ENCODE measurements at regions not wholly inside any gene's neighbourhood (a gene's known extent, or its start where the extent isn't known, plus 50 kb on each side); places are given as distances from the start of the nearest gene placed in this dataset.

DNA sequence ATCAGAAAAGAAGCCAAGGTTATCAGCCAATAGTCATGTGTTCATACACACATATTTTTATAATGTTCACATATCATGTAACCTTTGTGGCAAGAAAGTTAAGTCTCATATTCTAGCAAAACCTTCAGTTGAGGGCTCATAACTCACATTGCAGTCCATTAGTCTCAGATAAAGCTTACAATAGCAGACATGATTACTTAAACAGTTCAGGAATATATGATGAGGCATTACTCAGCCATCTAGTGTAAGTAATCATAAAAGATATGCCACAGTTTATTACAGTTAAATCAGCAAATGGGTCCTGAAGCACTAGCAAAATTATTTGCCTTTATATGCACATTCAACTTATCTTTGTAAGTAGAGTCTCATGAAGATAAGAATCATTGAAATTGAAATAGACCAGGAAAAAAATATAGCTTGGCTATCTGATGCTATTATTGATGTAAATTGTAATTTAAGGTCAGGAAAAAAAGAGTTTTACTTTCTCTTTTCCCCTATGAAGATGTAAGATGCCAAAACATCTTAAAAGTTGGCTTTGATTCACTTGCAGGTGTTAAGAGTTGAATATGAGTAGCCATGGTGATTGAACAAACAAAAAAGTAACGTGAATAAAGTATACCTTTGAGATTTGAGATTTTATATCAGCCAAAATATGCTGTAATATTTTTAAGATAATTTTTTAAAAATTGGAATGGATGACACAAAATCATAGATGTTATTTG is 537.0 kb downstream of the SLC6A15 start:
- Histone ChIP-seq H4K20me1 (replicated peaks in 1 of 2; ENCODE audit: control insufficient read depth in 1 of 2, insufficient read depth in 2 of 2, low read length in 2 of 2) (no peaks in the 10 kb centered on the region), H4K8ac (ENCODE audit: extremely low read depth, insufficient read depth, low read length) (no peak overlapping the region), H3K27me3 (replicated peaks in 1 of 4; ENCODE audit: control insufficient read depth in 3 of 4, extremely low read depth in 1 of 4, insufficient read depth in 3 of 4, low read length in 3 of 4) (no peaks in the 10 kb centered on the region), H3K9ac (replicated peaks in 1 of 4; ENCODE audit: extremely low read depth in 1 of 4, low read depth in 3 of 4, low read length in 3 of 4) (no peak overlapping the region), H3K4me2 (ENCODE audit: insufficient read depth in 1 of 2, low read depth in 2 of 2, low read length in 2 of 2) (no peak overlapping the region), H2BK120ac (replicated peaks; ENCODE audit: low read depth, low read length) (no peak overlapping the region), H3K18ac (ENCODE audit: extremely low read depth, low read length) (no peak overlapping the region), H4K5ac (ENCODE audit: insufficient read length, low read depth, low read length) (no peak overlapping the region), H3K4me1 (replicated peaks in 1 of 4; ENCODE audit: control insufficient read depth in 3 of 4, insufficient read depth in 4 of 4, low read length in 3 of 4) (no peaks in the 10 kb centered on the region), H3K79me1 (ENCODE audit: low read depth, low read length) (no peaks in the 10 kb centered on the region), H3K14ac (ENCODE audit: insufficient read length) (no peak overlapping the region), H2BK5ac (ENCODE audit: low read depth, low read length) (no peak overlapping the region), H3K27ac (ENCODE audit: low read depth, low read length) (no peak overlapping the region), H2BK15ac (ENCODE audit: low read length) (no peak overlapping the region), H3K56ac (replicated peaks; ENCODE audit: insufficient read length, low read depth, low read length) (no peak overlapping the region), H3K23ac (ENCODE audit: insufficient read length) (no peak overlapping the region), H3K79me2 (ENCODE audit: control insufficient read depth in 1 of 2, insufficient read depth in 2 of 2, low read length in 2 of 2) (no peaks in the 10 kb centered on the region), H2BK20ac (ENCODE audit: low read length) (no peak overlapping the region), H4K91ac (replicated peaks; ENCODE audit: insufficient read length, low read length) (no peak overlapping the region), H2BK12ac (ENCODE audit: low read depth, low read length) (no peak overlapping the region), H2AFZ (ENCODE audit: low read length) (no peak overlapping the region), H3K9me3 (ENCODE audit: insufficient read depth in 2 of 2, low read depth in 1 of 2, low read length in 1 of 2) (no peaks in the 10 kb centered on the region), H3K36me3 (ENCODE audit: control insufficient read depth in 2 of 4, insufficient read depth in 4 of 4, low read length in 3 of 4) (no peaks in the 10 kb centered on the region), H2AK5ac (ENCODE audit: low read depth, low read length) (no peak overlapping the region), H3K4me3 (ENCODE audit: extremely low read depth in 1 of 4, insufficient read depth in 2 of 4, low read depth in 3 of 4, low read length in 4 of 4) (no peak overlapping the region), H3K4ac (replicated peaks; ENCODE audit: insufficient read length, low read depth, low read length) (no peak overlapping the region), H3K23me2 (ENCODE audit: low read depth, low read length) (no peaks in the 10 kb centered on the region)
- ChIA-PET CTCF (ENCODE audit: partially characterized antibody) (no interaction called here), POLR2A (ENCODE audit: partially characterized antibody) (no interaction called here)
- TF ChIP-seq, protein P1, sequence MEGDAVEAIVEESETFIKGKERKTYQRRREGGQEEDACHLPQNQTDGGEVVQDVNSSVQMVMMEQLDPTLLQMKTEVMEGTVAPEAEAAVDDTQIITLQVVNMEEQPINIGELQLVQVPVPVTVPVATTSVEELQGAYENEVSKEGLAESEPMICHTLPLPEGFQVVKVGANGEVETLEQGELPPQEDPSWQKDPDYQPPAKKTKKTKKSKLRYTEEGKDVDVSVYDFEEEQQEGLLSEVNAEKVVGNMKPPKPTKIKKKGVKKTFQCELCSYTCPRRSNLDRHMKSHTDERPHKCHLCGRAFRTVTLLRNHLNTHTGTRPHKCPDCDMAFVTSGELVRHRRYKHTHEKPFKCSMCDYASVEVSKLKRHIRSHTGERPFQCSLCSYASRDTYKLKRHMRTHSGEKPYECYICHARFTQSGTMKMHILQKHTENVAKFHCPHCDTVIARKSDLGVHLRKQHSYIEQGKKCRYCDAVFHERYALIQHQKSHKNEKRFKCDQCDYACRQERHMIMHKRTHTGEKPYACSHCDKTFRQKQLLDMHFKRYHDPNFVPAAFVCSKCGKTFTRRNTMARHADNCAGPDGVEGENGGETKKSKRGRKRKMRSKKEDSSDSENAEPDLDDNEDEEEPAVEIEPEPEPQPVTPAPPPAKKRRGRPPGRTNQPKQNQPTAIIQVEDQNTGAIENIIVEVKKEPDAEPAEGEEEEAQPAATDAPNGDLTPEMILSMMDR (IDR thresholded peaks at IDR 0.05; ENCODE audit: control extremely low read depth in 1 of 3, insufficient read depth in 1 of 3, low read depth in 1 of 3, low read length in 3 of 3): no peak
- no peak for TF ChIP-seq EP300 (IDR thresholded peaks at IDR 0.05; ENCODE audit: borderline replicate concordance in 1 of 2, low read depth in 2 of 2, low read length in 2 of 2)
- TF ChIP-seq JUN (IDR thresholded peaks at IDR 0.05; ENCODE audit: low read depth, low read length): no peak
- no peak for TF ChIP-seq EGR1 (IDR thresholded peaks at IDR 0.05; ENCODE audit: borderline replicate concordance, low read depth, low read length)
- DNase-seq (ENCODE audit: low read depth in 1 of 2, low spot score in 2 of 2) (no peak), FAIRE-seq (no peak)
- WGBS, 2 experiments (ENCODE audit: extremely low coverage in 1 of 2, insufficient coverage in 1 of 2, insufficient read length in 1 of 2, insufficient replicate concordance in 2 of 2, low coverage in 1 of 2, low lambda C conversion rate in 2 of 2, missing lambda C conversion rate in 1 of 2): 95% methylated on average over 1 of the region's 1 CpG; no CpG with 5 or more reads in 1 of the 2 experiments

Measured in H1 (cell line).